ENCODE measurements at regions not wholly inside any gene's neighbourhood (a gene's known extent, or its start where the extent isn't known, plus 50 kb on each side); places are given as distances from the start of the nearest gene placed in this dataset.
A peak's percentile ranks its signal among the peaks of the same experiment; 100 is the strongest.

GRCh38 chr20:3328501-3328900 is 79.0 kb downstream of the DNAAF9 start:
- H3K36me3 Mint-ChIP-seq (ENCODE audit: low read depth) = peaks cover 13% of the 10 kb centered on the region; the same call in 1 of the 2 replicates
- DNase-seq = no peak
- no peak overlapping the region for H3K27ac Mint-ChIP-seq
- TF ChIP-seq, protein P1, sequence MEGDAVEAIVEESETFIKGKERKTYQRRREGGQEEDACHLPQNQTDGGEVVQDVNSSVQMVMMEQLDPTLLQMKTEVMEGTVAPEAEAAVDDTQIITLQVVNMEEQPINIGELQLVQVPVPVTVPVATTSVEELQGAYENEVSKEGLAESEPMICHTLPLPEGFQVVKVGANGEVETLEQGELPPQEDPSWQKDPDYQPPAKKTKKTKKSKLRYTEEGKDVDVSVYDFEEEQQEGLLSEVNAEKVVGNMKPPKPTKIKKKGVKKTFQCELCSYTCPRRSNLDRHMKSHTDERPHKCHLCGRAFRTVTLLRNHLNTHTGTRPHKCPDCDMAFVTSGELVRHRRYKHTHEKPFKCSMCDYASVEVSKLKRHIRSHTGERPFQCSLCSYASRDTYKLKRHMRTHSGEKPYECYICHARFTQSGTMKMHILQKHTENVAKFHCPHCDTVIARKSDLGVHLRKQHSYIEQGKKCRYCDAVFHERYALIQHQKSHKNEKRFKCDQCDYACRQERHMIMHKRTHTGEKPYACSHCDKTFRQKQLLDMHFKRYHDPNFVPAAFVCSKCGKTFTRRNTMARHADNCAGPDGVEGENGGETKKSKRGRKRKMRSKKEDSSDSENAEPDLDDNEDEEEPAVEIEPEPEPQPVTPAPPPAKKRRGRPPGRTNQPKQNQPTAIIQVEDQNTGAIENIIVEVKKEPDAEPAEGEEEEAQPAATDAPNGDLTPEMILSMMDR (IDR thresholded peaks at IDR 0.05) = no peak
- no peaks in the 10 kb centered on the region for H3K9me3 Mint-ChIP-seq
- H3K4me1 Mint-ChIP-seq (ENCODE audit: low read depth) = 0 out of 2 replicates have a peak, but pooled peaks cover 3% of the 10 kb centered on the region
- H3K27me3 Mint-ChIP-seq (ENCODE audit: insufficient read depth) = no peaks in the 10 kb centered on the region
- H3K4me3 Mint-ChIP-seq = no peak overlapping the region

DNA sequence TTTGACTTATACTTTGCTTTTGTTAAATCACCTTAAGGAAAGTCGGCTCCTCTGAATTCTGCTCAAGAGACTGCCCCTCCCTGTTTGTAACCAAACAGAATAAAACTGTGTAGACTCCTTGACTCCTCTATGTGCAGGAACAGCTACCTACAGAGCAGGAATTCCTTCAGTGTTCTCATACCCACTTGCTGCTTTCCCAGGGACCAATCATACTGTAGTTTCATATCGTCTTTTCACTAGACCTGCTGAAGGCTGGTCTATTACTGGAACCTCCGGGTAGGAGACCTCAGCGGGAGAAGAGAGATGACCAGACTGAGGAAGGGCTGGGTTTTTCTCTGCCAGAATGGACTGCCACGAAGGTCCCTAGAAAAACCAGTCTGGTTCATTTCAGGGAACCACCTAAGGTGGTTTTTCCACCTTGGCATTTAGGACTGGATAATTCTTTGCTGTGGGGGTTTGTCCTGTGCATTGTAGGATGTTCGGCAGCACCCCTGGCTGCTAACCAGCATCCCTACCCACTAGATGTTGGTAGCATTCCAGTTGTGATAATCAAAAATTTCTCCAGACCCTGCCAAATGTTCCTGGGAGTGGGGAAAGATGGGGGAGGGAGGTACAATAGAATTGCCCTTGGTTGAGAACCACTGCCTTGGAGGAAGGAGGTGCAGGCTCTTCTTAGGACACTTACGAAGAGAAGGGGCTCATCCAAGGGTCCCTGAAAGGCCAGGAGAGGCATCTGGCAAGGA is 80.5 kb downstream of the DNAAF9 start:
- Mint-ChIP-seq H3K4me3 (no peak overlapping the region), H3K4me1 (ENCODE audit: low read depth) (0 out of 2 replicates have a peak, but pooled peaks cover 4% of the 10 kb centered on the region), H3K9me3 (no peaks in the 10 kb centered on the region), H3K36me3 (ENCODE audit: low read depth) (peaks cover 20% of the 10 kb centered on the region; the same call in 1 of the 2 replicates), H3K27ac (no peak overlapping the region), H3K27me3 (ENCODE audit: insufficient read depth) (no peaks in the 10 kb centered on the region)
- DNase-seq = no peak
- TF ChIP-seq, protein P1 (IDR thresholded peaks at IDR 0.05) = no peak

- Mint-ChIP-seq H3K27ac (no peak overlapping the region), H3K4me3 (no peak overlapping the region), H3K36me3 (ENCODE audit: low read depth) (peaks cover 22% of the 10 kb centered on the region; the same call in 1 of the 2 replicates), H3K9me3 (no peaks in the 10 kb centered on the region), H3K27me3 (ENCODE audit: insufficient read depth) (no peaks in the 10 kb centered on the region), H3K4me1 (ENCODE audit: low read depth) (0 out of 2 replicates have a peak, but pooled peaks cover 4% of the 10 kb centered on the region)
- DNase-seq = no peak
- TF ChIP-seq, protein P1 (IDR thresholded peaks at IDR 0.05) = no peak
These were observed 81.6 kb downstream of the DNAAF9 start for GRCh38 chr20:3325864-3326263.

DNA sequence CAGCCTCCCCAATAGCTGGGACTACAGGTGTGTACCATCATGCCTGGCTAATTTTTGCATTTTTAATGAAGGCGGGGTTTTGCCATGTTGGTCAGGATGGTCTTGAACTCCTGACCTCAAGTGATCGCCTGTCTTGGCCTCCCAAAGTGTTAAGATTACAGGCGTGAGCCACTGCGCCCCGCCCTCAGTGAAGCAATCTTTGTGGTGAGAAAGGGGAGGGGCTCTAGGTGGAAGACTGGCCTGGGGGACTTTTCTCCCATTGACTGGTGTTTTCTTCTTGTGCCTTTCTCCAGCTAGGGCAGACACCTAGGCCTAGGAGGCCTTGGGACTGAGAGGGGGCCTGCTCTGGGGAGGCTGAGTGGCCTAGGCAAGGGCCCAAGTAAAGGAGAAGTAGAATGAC is 84.1 kb downstream of the DNAAF9 start:
- Mint-ChIP-seq H3K4me1 (ENCODE audit: low read depth) (peaks cover 7% of the 10 kb centered on the region), H3K9me3 (no peaks in the 10 kb centered on the region), H3K27ac (no peak overlapping the region), H3K36me3 (ENCODE audit: low read depth) (peaks cover 18% of the 10 kb centered on the region; the same call in 1 of the 2 replicates), H3K4me3 (no peak overlapping the region), H3K27me3 (ENCODE audit: insufficient read depth) (0 out of 2 replicates have a peak, but pooled peaks cover 1% of the 10 kb centered on the region)
- TF ChIP-seq, protein P1 (IDR thresholded peaks at IDR 0.05) = no peak
- DNase-seq = no peak

GRCh38 chr20:3318226-3318884 is 79.4 kb upstream of the SLC4A11 start:
- H3K9me3 Mint-ChIP-seq = no peaks in the 10 kb centered on the region
- peaks cover 42% of the 10 kb centered on the region for H3K4me1 Mint-ChIP-seq (ENCODE audit: low read depth)
- peaks cover 29% of the 10 kb centered on the region for H3K36me3 Mint-ChIP-seq (ENCODE audit: low read depth)
- peak overlapping the region; percentile 66 for H3K27ac Mint-ChIP-seq
- H3K27me3 Mint-ChIP-seq (ENCODE audit: insufficient read depth) = 0 out of 2 replicates have a peak, but pooled peaks cover 1% of the 10 kb centered on the region
- TF ChIP-seq, protein P1 (IDR thresholded peaks at IDR 0.05) = no peak
- DNase-seq = peak; percentile 36
- H3K4me3 Mint-ChIP-seq = no peak overlapping the region

Measured in HFFc6 (cell line).